Lower leg skin (tissue), 3 donors: ENCODE measurements at regions not wholly inside any gene's neighbourhood (a gene's known extent, or its start where the extent isn't known, plus 50 kb on each side); places are given as distances from the start of the nearest gene placed in this dataset.

Experiments used
- POLR2A ChIP-seq, 2 donors: fragments of 450-650 bp; IDR thresholded peaks; one replicate each; pipeline ENCODE4 v1.6.1; 2016 to 2017; ENCODE audit warnings: antibody characterized with exemption in 2 of 2, mild to moderate bottlenecking in 1 of 2, moderate library complexity in 1 of 2
- TF ChIP-seq, protein P1 (sequence below), 3 donors: fragments of 450-650 bp; IDR thresholded peaks; one replicate each; pipeline ENCODE4 v1.5.1; 2016; ENCODE audit warnings: antibody characterized with exemption in 3 of 3, mild to moderate bottlenecking in 3 of 3, moderate library complexity in 2 of 3

DNA sequence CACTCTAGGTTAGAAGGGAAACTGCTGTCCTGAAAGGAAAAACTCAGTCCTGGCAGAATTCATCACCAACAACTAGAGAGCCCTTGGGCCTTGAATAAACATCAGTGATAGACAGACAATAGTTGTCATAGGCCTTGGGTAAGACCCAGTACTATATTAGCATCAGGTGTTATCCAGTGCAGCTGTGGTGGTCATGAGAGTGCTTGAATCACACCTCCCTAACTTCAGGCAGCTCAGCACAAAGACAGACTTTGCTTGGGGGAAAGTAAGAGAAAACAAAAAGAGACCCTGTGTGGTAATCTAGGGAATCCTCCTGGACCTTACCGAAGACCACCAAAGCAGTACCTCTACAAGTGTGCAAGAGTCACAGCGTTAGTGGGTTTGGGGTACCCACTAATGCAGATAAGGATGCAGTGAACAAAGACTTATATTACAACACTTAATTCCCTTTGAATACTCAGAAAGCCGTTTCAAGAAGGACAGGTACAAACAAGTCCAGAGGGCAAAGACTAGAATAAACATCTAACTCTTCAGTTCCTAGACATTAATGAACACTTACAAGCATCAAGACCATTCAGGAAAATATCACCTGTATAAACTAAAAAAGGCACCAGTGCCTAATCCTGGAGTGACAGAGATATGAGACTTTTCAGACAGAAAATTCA lies 332.3 kb upstream of the EPHA3 start:
- TF ChIP-seq, protein P1, sequence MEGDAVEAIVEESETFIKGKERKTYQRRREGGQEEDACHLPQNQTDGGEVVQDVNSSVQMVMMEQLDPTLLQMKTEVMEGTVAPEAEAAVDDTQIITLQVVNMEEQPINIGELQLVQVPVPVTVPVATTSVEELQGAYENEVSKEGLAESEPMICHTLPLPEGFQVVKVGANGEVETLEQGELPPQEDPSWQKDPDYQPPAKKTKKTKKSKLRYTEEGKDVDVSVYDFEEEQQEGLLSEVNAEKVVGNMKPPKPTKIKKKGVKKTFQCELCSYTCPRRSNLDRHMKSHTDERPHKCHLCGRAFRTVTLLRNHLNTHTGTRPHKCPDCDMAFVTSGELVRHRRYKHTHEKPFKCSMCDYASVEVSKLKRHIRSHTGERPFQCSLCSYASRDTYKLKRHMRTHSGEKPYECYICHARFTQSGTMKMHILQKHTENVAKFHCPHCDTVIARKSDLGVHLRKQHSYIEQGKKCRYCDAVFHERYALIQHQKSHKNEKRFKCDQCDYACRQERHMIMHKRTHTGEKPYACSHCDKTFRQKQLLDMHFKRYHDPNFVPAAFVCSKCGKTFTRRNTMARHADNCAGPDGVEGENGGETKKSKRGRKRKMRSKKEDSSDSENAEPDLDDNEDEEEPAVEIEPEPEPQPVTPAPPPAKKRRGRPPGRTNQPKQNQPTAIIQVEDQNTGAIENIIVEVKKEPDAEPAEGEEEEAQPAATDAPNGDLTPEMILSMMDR (IDR thresholded peaks at IDR 0.05), result no peak
- no peak for TF ChIP-seq POLR2A (IDR thresholded peaks at IDR 0.05)
